ENCODE measurements at regions not wholly inside any gene's neighbourhood (a gene's known extent, or its start where the extent isn't known, plus 50 kb on each side); places are given as distances from the start of the nearest gene placed in this dataset.

GRCh38 chr6:148200781-148201180 is 141.9 kb upstream of the SASH1 start:
- BruUV-seq (replicated peaks): no TSS peak
- Histone ChIP-seq H2AK9ac (replicated peaks; ENCODE audit: low read depth, low read length, poor library complexity) (no peak overlapping the region), H3K36me3 (ENCODE audit: control insufficient read depth, insufficient read depth, low read length) (no peaks in the 10 kb centered on the region), H3K23ac (ENCODE audit: low read depth, low read length) (no peak overlapping the region), H3K79me1 (ENCODE audit: low read depth in 1 of 2, low read length in 2 of 2) (no peaks in the 10 kb centered on the region), H4K20me1 (ENCODE audit: insufficient read depth, low read length) (no peaks in the 10 kb centered on the region), H3K18ac (ENCODE audit: low read depth, low read length) (no peak overlapping the region), H2BK15ac (ENCODE audit: low read depth, low read length) (no peak overlapping the region), H3K9me3 (ENCODE audit: control insufficient read depth, insufficient read depth, low read length) (no peaks in the 10 kb centered on the region), H3K4ac (ENCODE audit: low read depth, low read length) (no peak overlapping the region), H4K5ac (ENCODE audit: low read depth, low read length) (no peak overlapping the region), H3K56ac (ENCODE audit: extremely low read depth, insufficient read depth, low read length) (no peak overlapping the region), H2BK120ac (ENCODE audit: low read depth, low read length) (no peak overlapping the region), H3K4me2 (ENCODE audit: low read depth, low read length) (no peak overlapping the region), H3K14ac (replicated peaks; ENCODE audit: low read depth, low read length) (no peak overlapping the region), H3K27ac (ENCODE audit: insufficient read depth, low read length) (no peak overlapping the region), H3K4me3 (ENCODE audit: insufficient read depth, low read depth, low read length) (no peak overlapping the region), H2AK5ac (ENCODE audit: low read depth, low read length) (no peak overlapping the region), H2BK20ac (ENCODE audit: low read depth, low read length) (no peak overlapping the region), H3K27me3 (ENCODE audit: control insufficient read depth, insufficient read depth, low read length) (peaks cover 5% of the 10 kb centered on the region; the same call in 1 of the 2 replicates), H4K8ac (ENCODE audit: low read depth in 2 of 2, low read length in 2 of 2) (no peak overlapping the region), H3K9ac (ENCODE audit: low read depth, low read length) (no peak overlapping the region), H3K9me1 (ENCODE audit: insufficient read depth, low read length) (no peaks in the 10 kb centered on the region; the same call in 1 of the 2 replicates), H4K91ac (ENCODE audit: insufficient read depth, low read depth, low read length) (no peak overlapping the region), H3K4me1 (ENCODE audit: control insufficient read depth, insufficient read depth, low read length) (peaks cover 9% of the 10 kb centered on the region), H2AFZ (replicated peaks; ENCODE audit: low read length, poor library complexity) (no peak overlapping the region), H2BK5ac (ENCODE audit: low read depth, low read length, poor library complexity, severe bottlenecking) (no peak overlapping the region)
- DNase-seq (no peak), ATAC-seq (ENCODE audit: low read depth) (no peak)
- dilution Hi-C loops (cut with HindIII; ENCODE audit: low sequenced_read_pairs, unreplicated experiment) (no loop called here), in situ Hi-C loops (cut with MboI; ENCODE audit: low sequenced_read_pairs) (no loop called here), intact Hi-C loops (cut with micrococcal nuclease) (no loop called here)
- TF ChIP-seq MXI1 (IDR thresholded peaks at IDR 0.05; ENCODE audit: borderline replicate concordance, low read depth, low read length) (no peak), RAD21 (IDR thresholded peaks at IDR 0.05; ENCODE audit: low read length) (no peak), MAZ (IDR thresholded peaks at IDR 0.05; ENCODE audit: borderline replicate concordance, low read depth, low read length) (no peak), CHD1 (IDR thresholded peaks at IDR 0.05; ENCODE audit: low read depth, low read length) (no peak), POLR2A (IDR thresholded peaks at IDR 0.05; ENCODE audit: low read depth, low read length) (no peak), FOS (IDR thresholded peaks at IDR 0.05; ENCODE audit: low read depth, low read length) (no peak), SMC3 (IDR thresholded peaks at IDR 0.05; ENCODE audit: low read depth, low read length) (no peak), NFE2L2 (IDR thresholded peaks at IDR 0.05; ENCODE audit: low read depth, low read length) (no peak), MAFK (IDR thresholded peaks at IDR 0.05; ENCODE audit: low read depth, low read length) (no peak), RCOR1 (IDR thresholded peaks at IDR 0.05; ENCODE audit: insufficient replicate concordance, low read length) (no peak), ELK1 (IDR thresholded peaks at IDR 0.05; ENCODE audit: borderline replicate concordance, low read depth, low read length) (no peak)
- TF ChIP-seq, protein P1, sequence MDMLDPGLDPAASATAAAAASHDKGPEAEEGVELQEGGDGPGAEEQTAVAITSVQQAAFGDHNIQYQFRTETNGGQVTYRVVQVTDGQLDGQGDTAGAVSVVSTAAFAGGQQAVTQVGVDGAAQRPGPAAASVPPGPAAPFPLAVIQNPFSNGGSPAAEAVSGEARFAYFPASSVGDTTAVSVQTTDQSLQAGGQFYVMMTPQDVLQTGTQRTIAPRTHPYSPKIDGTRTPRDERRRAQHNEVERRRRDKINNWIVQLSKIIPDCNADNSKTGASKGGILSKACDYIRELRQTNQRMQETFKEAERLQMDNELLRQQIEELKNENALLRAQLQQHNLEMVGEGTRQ (IDR thresholded peaks at IDR 0.05; ENCODE audit: low read depth, low read length): no peak
- ChIA-PET CTCF (interaction anchor here (0.8 kb wide), 1 partner anchor 21 kb away, joined by 3 read pairs; no protein-coding TSS in a partner anchor), POLR2A (ENCODE audit: unreplicated experiment) (no interaction called here)
- no CpG with 5 or more reads among the region's 3 CpGs for WGBS, 2 experiments (ENCODE audit: extremely low coverage in 2 of 2, insufficient read length in 1 of 2)

All from IMR-90 (cell line).